MM.1S (cell line): ENCODE measurements at regions not wholly inside any gene's neighbourhood (a gene's known extent, or its start where the extent isn't known, plus 50 kb on each side); places are given as distances from the start of the nearest gene placed in this dataset.

ENCODE experiments used
- CTCF ChIP-seq: fragments of 300-600 bp; sonication (generic); IDR thresholded peaks from 2 replicates; pipeline ENCODE4 v1.5.1; 2016; ENCODE audit warnings: antibody characterized with exemption, low read length, mixed read lengths
- EZH2 ChIP-seq: fragments of 300-600 bp; sonication (generic); optimal IDR thresholded peaks from 2 replicates; pipeline ENCODE3; 2017; ENCODE audit warnings: low read depth, mild to moderate bottlenecking, antibody characterized with exemption, low read length, mixed read lengths

- TF ChIP-seq EZH2, result no peak
- TF ChIP-seq CTCF, result no peak
These were observed 106.8 kb downstream of the DAD1 start for GRCh38 chr14:22482085-22482694.
